EL (cell line): ENCODE measurements at regions not wholly inside any gene's neighbourhood (a gene's known extent, or its start where the extent isn't known, plus 50 kb on each side); places are given as distances from the start of the nearest gene placed in this dataset.
"Not testable (repeated sequence)": the region's sequence is repeated elsewhere in the genome, so short reads cannot be mapped to it uniquely, and the experiment has no call there.

Experiments
- DNase-seq: peaks from one replicate; pipeline ENCODE4 v3.0.0-alpha.2; 2016

- no peak for DNase-seq
These were observed 162.6 kb downstream of the PRKX start for GRCh38 chrX:3550871-3551270.

DNA sequence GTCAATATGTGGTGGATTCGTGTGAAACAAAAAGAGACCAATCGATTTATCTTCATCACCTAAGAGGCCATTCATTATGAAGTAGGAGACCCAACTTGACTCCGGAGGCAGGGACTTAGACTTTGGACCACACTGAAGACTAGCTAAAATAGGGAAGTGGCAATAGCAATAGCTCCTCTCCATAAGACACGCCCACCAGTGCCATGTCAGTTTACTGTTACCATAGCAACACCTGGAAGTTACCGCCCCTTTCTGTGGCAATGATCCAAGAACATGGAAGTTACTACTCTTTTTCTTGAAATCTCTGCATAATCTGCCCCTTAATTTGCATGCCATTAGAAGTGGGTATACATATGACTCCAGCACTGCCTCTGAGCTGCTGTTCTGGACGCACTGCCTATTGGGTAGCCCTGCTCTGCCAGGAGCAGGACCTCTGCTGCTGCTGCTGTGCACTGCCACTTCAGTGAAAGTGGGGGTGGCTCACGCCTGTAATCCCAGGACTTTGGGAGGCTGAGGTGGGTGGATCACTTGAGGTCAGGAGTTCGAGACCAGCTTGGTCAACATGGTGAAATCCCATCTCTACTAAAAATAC lies 163.2 kb downstream of the PRKX start:
- peak; percentile 10 for DNase-seq

- peak; percentile 36 for DNase-seq
These were observed 164.0 kb downstream of the PRKX start for GRCh38 chrX:3549411-3549911.

DNA sequence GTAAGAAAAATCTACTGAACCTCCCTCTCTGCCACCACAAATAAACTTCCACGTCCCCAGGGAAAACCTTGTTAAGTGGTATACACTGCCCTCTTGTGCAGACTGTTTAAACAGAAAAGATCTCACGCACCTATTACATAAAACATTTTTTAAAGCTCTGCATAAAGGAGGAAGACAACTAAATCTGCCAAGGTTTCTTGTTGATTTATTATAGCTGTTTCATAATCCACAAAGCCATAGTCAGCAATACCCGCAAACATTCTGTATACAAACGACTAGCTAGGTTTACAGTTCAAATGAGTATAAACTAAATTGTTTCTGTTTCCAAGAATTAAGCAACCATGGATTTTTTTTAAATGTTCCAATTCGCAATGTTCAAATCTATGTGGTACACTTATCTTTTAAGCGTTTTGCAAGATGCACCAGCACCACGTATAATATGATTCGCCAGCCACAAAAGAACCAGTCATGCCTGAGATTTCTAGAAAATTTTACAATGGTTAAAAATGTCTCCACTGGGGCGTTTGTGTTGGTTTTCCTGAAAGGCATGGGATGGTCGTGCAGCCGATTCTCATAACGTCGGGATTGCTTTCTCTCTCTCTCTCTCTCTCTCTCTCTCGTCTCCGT lies 164.6 kb downstream of the PRKX start:
- peak; percentile 56 for DNase-seq

DNA sequence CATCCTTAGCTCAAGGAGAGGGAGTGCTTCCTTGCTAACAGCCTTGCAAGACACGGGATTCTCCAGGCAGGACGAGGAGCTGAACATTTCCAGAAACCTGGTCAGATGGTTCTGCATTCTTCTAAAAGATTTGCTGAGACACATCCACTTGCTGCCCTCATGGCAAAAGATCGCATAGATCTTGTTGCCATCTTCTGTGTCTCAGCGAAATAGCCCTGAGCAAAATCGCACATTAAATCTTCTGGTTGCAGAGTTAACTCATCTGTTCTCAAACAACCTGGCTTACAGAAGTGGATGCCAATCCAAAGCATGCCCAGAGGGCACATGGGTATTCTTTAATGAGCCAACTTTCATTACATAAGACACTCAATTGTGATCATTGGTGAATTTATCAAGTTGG lies 167.5 kb downstream of the PRKX start:
- no peak for DNase-seq

DNA sequence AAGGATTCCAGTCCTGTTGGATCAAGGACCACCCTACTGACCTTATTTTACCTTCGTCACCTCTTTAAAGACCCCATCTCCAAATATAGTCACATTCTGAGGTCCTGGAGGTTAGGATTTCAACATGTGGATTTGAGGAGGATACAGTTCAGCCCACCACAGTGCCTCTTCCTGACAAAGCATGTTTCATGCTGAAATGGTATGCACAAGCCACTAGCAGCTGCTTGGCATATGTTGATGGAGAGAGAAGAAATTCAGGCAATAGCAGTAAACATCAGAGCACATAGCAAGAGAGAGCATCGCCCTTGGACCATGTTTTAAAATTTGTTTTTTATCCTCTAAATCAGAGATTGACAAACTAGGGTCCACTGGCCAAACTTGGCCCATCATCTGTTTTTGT lies 172.1 kb downstream of the PRKX start:
- DNase-seq, result no peak

GRCh38 chrX:3540105-3540504 lies 173.3 kb downstream of the PRKX start:
- DNase-seq, result no peak

- DNase-seq, result no peak
These were observed 180.8 kb downstream of the PRKX start for GRCh38 chrX:3532581-3533085.

GRCh38 chrX:3531435-3531834 lies 182.0 kb downstream of the PRKX start:
- not testable (repeated sequence) for DNase-seq

DNA sequence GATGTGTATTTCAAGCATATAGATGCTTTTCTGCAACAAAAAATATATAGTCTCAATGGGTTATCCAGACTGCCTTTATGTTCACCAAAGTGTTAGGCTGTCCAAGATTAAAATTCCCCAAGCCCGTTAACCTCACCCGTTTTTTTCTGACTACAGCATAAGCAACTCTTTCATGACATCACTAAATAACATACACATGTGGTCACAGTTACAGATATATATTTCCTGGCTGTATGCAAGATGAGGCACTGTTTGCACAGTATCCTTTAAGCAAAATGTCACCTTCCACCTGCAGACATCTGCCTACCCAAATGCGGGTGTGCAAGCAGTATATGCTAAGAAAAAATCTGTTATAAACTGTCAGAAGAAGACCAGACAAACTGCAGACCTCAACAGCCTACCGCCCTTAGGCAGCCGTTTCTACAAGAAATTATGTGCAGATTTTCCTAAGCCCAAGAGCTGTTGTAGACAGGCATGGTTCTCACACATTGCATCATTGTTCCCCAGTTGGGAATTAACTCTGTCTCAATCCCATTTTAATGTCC lies 183.1 kb upstream of the MXRA5 start:
- no peak for DNase-seq

- DNase-seq, result peak; percentile 25
These were observed 181.4 kb upstream of the MXRA5 start for GRCh38 chrX:3527811-3528210.

DNA sequence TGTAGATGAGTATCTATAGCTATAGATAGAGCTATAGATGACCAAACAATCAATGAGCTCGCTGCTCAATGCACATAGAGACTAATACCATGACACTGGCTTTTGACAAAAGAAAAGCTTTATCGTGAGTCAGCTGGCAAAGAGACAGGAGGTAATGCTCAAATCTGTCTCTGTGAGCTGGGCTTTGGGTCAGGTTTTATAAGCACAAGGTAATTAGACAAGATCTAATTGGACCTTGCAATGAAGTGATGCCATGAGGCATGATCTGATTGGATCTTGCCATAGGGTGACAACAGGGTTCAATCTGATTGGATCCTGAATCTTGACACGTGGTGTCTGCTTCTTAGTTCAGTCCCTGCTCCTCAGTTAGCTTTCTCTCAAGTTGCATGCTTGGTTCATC lies 180.7 kb upstream of the MXRA5 start:
- DNase-seq, result no peak

- peak; percentile 25 for DNase-seq
These were observed 180.3 kb upstream of the MXRA5 start for GRCh38 chrX:3526731-3527130.

- peak; percentile 47 for DNase-seq
These were observed 179.6 kb upstream of the MXRA5 start for GRCh38 chrX:3526071-3526470.

GRCh38 chrX:3522101-3522650 lies 175.7 kb upstream of the MXRA5 start:
- peak; percentile 55 for DNase-seq

DNA sequence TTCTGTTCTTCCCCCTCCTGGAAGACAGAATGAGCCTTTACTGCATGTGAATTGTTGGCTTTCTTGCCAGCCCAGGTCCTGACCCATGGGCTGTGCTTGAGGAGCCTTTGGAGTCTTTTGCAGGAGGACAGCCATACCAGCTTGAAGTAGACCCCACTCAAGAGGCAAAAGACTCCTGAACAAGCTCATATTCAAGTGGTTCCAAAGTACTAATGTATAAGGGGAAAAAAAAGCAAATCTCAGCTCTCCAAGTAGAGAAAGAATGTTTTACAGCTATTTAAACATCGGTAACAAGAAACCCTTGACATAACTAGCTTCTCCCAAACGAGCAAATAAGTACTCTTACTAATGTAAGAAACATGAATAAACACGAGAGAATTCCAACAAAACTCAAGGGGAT lies 174.9 kb upstream of the MXRA5 start:
- no peak for DNase-seq

GRCh38 chrX:3520982-3521381 lies 174.5 kb upstream of the MXRA5 start:
- DNase-seq, result no peak

- DNase-seq, result no peak
These were observed 174.0 kb upstream of the MXRA5 start for GRCh38 chrX:3520458-3520857.

DNA sequence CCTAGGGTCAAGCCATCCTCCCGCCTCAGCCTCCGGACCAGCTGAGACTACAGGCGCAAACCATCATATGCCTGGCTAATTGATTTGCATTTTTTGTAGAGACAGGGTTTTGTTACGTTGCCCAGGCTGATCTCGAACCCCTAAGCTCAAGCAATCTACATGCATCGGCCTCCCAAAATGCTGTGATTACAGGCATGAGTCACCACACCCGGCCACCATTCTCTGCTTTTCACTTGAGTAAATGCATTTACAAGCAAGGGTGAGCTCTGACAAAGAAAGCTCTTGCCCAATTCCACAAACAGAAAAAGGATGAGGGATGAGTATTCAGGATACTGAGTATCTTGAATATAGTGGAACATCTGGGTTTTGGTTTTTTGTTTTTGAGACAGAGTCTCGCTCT lies 172.9 kb upstream of the MXRA5 start:
- peak; percentile 67 for DNase-seq

DNA sequence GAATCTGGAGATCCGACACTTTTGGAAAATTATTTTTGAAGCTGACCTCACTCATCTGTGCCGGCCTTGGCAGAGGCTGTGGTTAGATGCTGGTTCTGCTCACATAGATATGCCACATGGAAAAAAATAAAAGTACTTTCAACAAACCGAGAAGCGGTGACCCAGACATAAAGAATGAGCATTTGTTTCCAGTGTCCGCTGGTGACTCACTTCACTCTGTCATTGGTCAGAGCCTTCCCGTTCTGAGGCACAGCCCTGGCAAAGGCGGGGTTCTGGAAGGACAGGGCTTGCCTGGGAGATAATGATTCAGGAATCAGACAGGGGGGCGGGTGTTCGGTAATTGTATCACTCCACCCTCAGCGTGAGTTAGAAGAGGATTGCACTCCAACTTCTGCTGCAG lies 172.4 kb upstream of the MXRA5 start:
- peak; percentile 92 for DNase-seq

- DNase-seq, result peak; percentile 44
These were observed 169.6 kb upstream of the MXRA5 start for GRCh38 chrX:3516051-3516541.

DNA sequence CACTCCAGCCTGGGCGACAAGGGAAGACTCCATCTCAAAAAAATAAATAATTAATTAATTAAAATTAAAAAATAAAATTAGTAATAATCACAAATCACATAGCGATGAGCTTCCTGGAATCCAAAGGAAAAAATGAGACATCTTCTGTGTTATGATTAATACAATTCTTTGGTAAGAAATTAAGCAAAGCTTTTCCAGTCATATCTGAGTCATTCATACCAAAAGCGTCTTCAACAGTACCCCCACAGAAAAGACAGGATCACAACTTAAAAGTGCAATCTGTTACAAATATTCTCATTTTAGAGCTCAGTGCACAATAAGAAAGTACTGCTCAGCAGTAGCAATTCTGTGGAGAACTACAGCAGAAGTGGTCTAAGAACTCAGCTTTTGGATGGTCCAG lies 168.5 kb upstream of the MXRA5 start:
- no peak for DNase-seq

DNA sequence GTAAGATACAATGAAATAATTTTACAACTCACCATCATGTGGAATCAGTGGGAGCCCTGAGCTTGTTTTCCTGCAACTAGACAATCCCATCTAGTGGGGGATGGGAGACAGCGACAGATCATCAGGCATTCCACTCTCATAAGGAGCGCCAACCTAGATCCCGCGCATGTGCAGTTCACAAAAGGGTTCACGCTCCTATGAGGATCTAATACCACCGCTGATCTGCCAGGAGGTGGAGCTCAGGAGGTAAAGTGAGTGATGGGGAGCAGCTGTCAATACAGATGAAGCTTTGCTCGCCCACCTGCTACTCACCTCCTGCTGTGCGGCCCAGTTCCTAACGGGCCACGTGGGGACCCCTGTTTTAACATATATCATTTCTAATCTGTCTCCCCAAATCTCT lies 165.7 kb upstream of the MXRA5 start:
- not testable (repeated sequence) for DNase-seq

GRCh38 chrX:3509934-3510333 lies 163.5 kb upstream of the MXRA5 start:
- no peak for DNase-seq
